KMS-11 (cell line): ENCODE measurements at regions not wholly inside any gene's neighbourhood (a gene's known extent, or its start where the extent isn't known, plus 50 kb on each side); places are given as distances from the start of the nearest gene placed in this dataset.

Source experiments
- H2AFZ ChIP-seq: fragments of 200-600 bp; sonication (generic); 2 replicates; pipeline ENCODE4 v1.6.1; 2016; ENCODE audit warnings: antibody characterized with exemption, mixed run types, low read depth
- H3K27ac ChIP-seq: fragments of 200-600 bp; sonication (generic); 2 replicates; pipeline ENCODE4 v1.6.1; 2016; ENCODE audit warnings: mild to moderate bottlenecking, mixed run types
- H3K27me3 ChIP-seq: fragments of 200-600 bp; sonication (generic); 2 replicates; pipeline ENCODE4 v1.6.1; 2017; ENCODE audit warnings: mild to moderate bottlenecking, low read depth, mixed run types, moderate library complexity; ENCODE audit not compliant: insufficient read depth
- H3K36me3 ChIP-seq: fragments of 200-600 bp; sonication (generic); 2 replicates; pipeline ENCODE4 v1.6.1; 2017; ENCODE audit warnings: mild to moderate bottlenecking, mixed run types; ENCODE audit not compliant: insufficient read depth
- H3K4me1 ChIP-seq: fragments of 200-600 bp; sonication (generic); 2 replicates; pipeline ENCODE4 v1.6.1; 2016; ENCODE audit warnings: mild to moderate bottlenecking, low read depth, mixed run types; ENCODE audit not compliant: poor library complexity, severe bottlenecking
- H3K4me2 ChIP-seq: fragments of 200-600 bp; sonication (generic); 2 replicates; pipeline ENCODE4 v1.7.0; 2016; ENCODE audit warnings: mild to moderate bottlenecking, mixed run types
- H3K4me3 ChIP-seq: fragments of 200-600 bp; sonication (generic); IDR thresholded peaks from 2 replicates; pipeline ENCODE4 v1.6.1; 2017; ENCODE audit warnings: low read depth, low read length, mixed read lengths; ENCODE audit not compliant: insufficient read depth
- H3K79me2 ChIP-seq: fragments of 200-600 bp; sonication (generic); 2 replicates; pipeline ENCODE4 v1.6.1; 2016; ENCODE audit warnings: low read depth, mixed run types; ENCODE audit not compliant: insufficient read depth
- H3K9ac ChIP-seq: fragments of 200-600 bp; sonication (generic); 2 replicates; pipeline ENCODE4 v1.6.1; 2016; ENCODE audit warnings: mild to moderate bottlenecking, mixed run types
- H4K20me1 ChIP-seq: fragments of 200-600 bp; sonication (generic); 2 replicates; pipeline ENCODE4 v1.6.1; 2016; ENCODE audit warnings: mild to moderate bottlenecking, mixed run types; ENCODE audit not compliant: insufficient read depth
- CTCF ChIP-seq: fragments of 200-600 bp; sonication (generic); conservative IDR thresholded peaks from 2 replicates; pipeline ENCODE4 v1.6.1; 2017; ENCODE audit warnings: low read depth, mild to moderate bottlenecking, antibody characterized with exemption, low read length, moderate library complexity, mixed read lengths

GRCh38 chr6:113505084-113505699 lies 352.0 kb upstream of the MARCKS start:
- Histone ChIP-seq H3K79me2 (no peaks in the 10 kb centered on the region), H3K36me3 (no peaks in the 10 kb centered on the region), H3K4me1 (no peaks in the 10 kb centered on the region), H4K20me1 (no peaks in the 10 kb centered on the region), H3K9ac (no peak overlapping the region), H3K4me2 (no peak overlapping the region), H3K27ac (no peak overlapping the region), H3K27me3 (no peaks in the 10 kb centered on the region), H3K4me3 (no peak overlapping the region), H2AFZ (no peak overlapping the region)
- no peak for TF ChIP-seq CTCF

- H3K4me3 ChIP-seq = no peak overlapping the region
- H3K79me2 ChIP-seq = no peaks in the 10 kb centered on the region
- TF ChIP-seq CTCF = no peak
These were observed 348.9 kb upstream of the MARCKS start for GRCh38 chr6:113508249-113508648.

GRCh38 chr6:113511100-113511499 lies 346.0 kb upstream of the MARCKS start:
- TF ChIP-seq CTCF = no peak
- H4K20me1 ChIP-seq = no peaks in the 10 kb centered on the region
- no peak overlapping the region for H3K9ac ChIP-seq
- no peaks in the 10 kb centered on the region for H3K79me2 ChIP-seq
- H3K27ac ChIP-seq = no peak overlapping the region
- H2AFZ ChIP-seq = no peak overlapping the region
- H3K36me3 ChIP-seq = no peaks in the 10 kb centered on the region
- H3K27me3 ChIP-seq = no peaks in the 10 kb centered on the region
- H3K4me1 ChIP-seq = no peaks in the 10 kb centered on the region
- H3K4me2 ChIP-seq = no peak overlapping the region
- no peak overlapping the region for H3K4me3 ChIP-seq

More at GRCh38 chr6:113508249-113508648, 348.9 kb upstream of the MARCKS start:
- no peak overlapping the region for H3K4me2 ChIP-seq
- H2AFZ ChIP-seq = no peak overlapping the region
- no peaks in the 10 kb centered on the region for H3K27me3 ChIP-seq
- H3K27ac ChIP-seq = no peak overlapping the region
- no peaks in the 10 kb centered on the region for H4K20me1 ChIP-seq
- H3K9ac ChIP-seq = no peak overlapping the region
- no peaks in the 10 kb centered on the region for H3K4me1 ChIP-seq
- H3K36me3 ChIP-seq = no peaks in the 10 kb centered on the region

- H2AFZ ChIP-seq = no peak overlapping the region
- no peak overlapping the region for H3K9ac ChIP-seq
- no peak overlapping the region for H3K4me3 ChIP-seq
- no peaks in the 10 kb centered on the region for H3K79me2 ChIP-seq
- no peak overlapping the region for H3K27ac ChIP-seq
- H4K20me1 ChIP-seq = no peaks in the 10 kb centered on the region
- H3K27me3 ChIP-seq = no peaks in the 10 kb centered on the region
- H3K4me1 ChIP-seq = no peaks in the 10 kb centered on the region
- no peak for TF ChIP-seq CTCF
- no peak overlapping the region for H3K4me2 ChIP-seq
- no peaks in the 10 kb centered on the region for H3K36me3 ChIP-seq
These were observed 344.6 kb upstream of the MARCKS start for GRCh38 chr6:113512576-113512975.
